ENCODE measurements at regions not wholly inside any gene's neighbourhood (a gene's known extent, or its start where the extent isn't known, plus 50 kb on each side); places are given as distances from the start of the nearest gene placed in this dataset.

GRCh38 chr9:85079349-85079748, 409.8 kb downstream of the NTRK2 start:
- TF ChIP-seq, protein P1, sequence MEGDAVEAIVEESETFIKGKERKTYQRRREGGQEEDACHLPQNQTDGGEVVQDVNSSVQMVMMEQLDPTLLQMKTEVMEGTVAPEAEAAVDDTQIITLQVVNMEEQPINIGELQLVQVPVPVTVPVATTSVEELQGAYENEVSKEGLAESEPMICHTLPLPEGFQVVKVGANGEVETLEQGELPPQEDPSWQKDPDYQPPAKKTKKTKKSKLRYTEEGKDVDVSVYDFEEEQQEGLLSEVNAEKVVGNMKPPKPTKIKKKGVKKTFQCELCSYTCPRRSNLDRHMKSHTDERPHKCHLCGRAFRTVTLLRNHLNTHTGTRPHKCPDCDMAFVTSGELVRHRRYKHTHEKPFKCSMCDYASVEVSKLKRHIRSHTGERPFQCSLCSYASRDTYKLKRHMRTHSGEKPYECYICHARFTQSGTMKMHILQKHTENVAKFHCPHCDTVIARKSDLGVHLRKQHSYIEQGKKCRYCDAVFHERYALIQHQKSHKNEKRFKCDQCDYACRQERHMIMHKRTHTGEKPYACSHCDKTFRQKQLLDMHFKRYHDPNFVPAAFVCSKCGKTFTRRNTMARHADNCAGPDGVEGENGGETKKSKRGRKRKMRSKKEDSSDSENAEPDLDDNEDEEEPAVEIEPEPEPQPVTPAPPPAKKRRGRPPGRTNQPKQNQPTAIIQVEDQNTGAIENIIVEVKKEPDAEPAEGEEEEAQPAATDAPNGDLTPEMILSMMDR (IDR thresholded peaks at IDR 0.05): no peak
- no peak for TF ChIP-seq TCF7L2 (IDR thresholded peaks at IDR 0.05; ENCODE audit: low read depth, low read length)
- no peak for TF ChIP-seq POLR2AphosphoS5 (IDR thresholded peaks at IDR 0.05; ENCODE audit: low read depth, low read length)
